Kidney (tissue), 13 donors: ENCODE measurements at regions not wholly inside any gene's neighbourhood (a gene's known extent, or its start where the extent isn't known, plus 50 kb on each side); places are given as distances from the start of the nearest gene placed in this dataset.

ENCODE experiments used
- DNase-seq, 5 donors: peaks; one replicate each; pipeline ENCODE4 v3.0.0-alpha.2; 2013 to 2020
- FAIRE-seq: peaks from 2 replicates; lab custom pipeline; 2012; peaks lifted over from hg19 to GRCh38; lab: Jason Lieb, UNC
- H3K27ac ChIP-seq, 2 donors: one replicate each; pipeline ENCODE4 v1.7.0; 2013; ENCODE audit warnings: low read depth in 2 of 2, low read length in 2 of 2, inconsistent platforms in 1 of 2
- H3K27me3 ChIP-seq: one replicate; pipeline ENCODE4 v1.7.1; 2013; ENCODE audit warnings: low read length, inconsistent platforms; ENCODE audit not compliant: control insufficient read depth, insufficient read depth
- H3K36me3 ChIP-seq, 3 donors: one replicate each; pipeline versions ENCODE4 v1.7.0 to v1.7.1; 2013; ENCODE audit warnings: low read length in 3 of 3, control low read depth in 1 of 3, inconsistent platforms in 1 of 3; ENCODE audit not compliant: insufficient read depth in 3 of 3, control insufficient read depth in 2 of 3
- H3K4me1 ChIP-seq, 3 donors: one replicate each; pipeline versions ENCODE4 v1.7.0 to v1.7.1; 2013; ENCODE audit warnings: low read length in 3 of 3, inconsistent platforms in 1 of 3, low read depth in 1 of 3; ENCODE audit not compliant: control insufficient read depth in 2 of 3, insufficient read depth in 2 of 3
- H3K4me3 ChIP-seq, 3 donors: one replicate each; pipeline versions ENCODE4 v1.7.0 to v1.8.1; 2013; ENCODE audit warnings: low read length in 3 of 3, control low read depth in 1 of 3, inconsistent platforms in 1 of 3
- H3K9ac ChIP-seq, 3 donors: one replicate each; pipeline versions ENCODE4 v1.7.0 to v1.7.1; 2013; ENCODE audit warnings: low read length in 3 of 3, control low read depth in 1 of 3, inconsistent platforms in 1 of 3
- H3K9me3 ChIP-seq, 3 donors: one replicate each; pipeline versions ENCODE4 v1.7.0 to v1.7.1; 2013; ENCODE audit warnings: low read length in 3 of 3, control low read depth in 1 of 3, inconsistent platforms in 1 of 3; ENCODE audit not compliant: control insufficient read depth in 2 of 3, insufficient read depth in 1 of 3
- intact Hi-C: fragments of 100-400 bp; cut with DNase I; formaldehyde crosslinking; loops from one replicate; pipeline ENCODE4 v1.11.1; 2022
- TF ChIP-seq, protein P1 (sequence below): IDR thresholded peaks from 3 replicates; pipeline ENCODE4 v1.5.1; 2012; ENCODE audit warnings: mild to moderate bottlenecking, moderate library complexity, borderline replicate concordance; ENCODE audit not compliant: insufficient read depth; ENCODE audit errors: extremely low read depth
- donor health status: control.
- donor health status: control.
- donor health status: control.
- donor health status: control.
- donor health status: control.
- donor health status: DM: yes; HTN: yes; CAD: no.
- donor health status: Normal renal cell carcinoma (clear cell type).

DNA sequence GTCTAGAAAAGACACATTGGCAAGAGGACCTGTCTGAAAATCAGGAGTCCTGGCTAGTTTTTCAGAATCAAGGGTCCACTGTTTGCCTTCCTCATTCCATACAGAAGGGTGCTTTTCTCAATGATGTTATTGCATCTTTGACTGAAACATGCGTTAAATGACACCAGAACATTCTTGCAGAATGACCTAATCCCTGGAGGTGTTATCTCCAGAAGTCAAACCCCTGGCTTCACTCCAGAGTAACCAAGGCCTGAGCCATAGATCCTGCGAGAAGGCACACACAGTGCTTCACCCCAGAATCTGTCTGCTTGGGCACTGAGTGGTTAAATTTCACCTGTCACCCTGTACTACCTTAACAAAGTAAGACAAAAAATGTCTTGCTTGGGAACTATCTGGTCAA, 1055.2 kb upstream of the FANCL start:
- Histone ChIP-seq H3K27me3 (peaks cover under 1% of the 10 kb centered on the region), H3K9ac (no peak overlapping the region), H3K9me3 (no peaks in the 10 kb centered on the region), H3K27ac (no peak overlapping the region), H3K36me3 (no peaks in the 10 kb centered on the region), H3K4me1 (no peaks in the 10 kb centered on the region), H3K4me3 (no peak overlapping the region)
- intact Hi-C loops = no loop called here
- FAIRE-seq = no peak
- no peak for DNase-seq
- TF ChIP-seq, protein P1, sequence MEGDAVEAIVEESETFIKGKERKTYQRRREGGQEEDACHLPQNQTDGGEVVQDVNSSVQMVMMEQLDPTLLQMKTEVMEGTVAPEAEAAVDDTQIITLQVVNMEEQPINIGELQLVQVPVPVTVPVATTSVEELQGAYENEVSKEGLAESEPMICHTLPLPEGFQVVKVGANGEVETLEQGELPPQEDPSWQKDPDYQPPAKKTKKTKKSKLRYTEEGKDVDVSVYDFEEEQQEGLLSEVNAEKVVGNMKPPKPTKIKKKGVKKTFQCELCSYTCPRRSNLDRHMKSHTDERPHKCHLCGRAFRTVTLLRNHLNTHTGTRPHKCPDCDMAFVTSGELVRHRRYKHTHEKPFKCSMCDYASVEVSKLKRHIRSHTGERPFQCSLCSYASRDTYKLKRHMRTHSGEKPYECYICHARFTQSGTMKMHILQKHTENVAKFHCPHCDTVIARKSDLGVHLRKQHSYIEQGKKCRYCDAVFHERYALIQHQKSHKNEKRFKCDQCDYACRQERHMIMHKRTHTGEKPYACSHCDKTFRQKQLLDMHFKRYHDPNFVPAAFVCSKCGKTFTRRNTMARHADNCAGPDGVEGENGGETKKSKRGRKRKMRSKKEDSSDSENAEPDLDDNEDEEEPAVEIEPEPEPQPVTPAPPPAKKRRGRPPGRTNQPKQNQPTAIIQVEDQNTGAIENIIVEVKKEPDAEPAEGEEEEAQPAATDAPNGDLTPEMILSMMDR = no peak

DNA sequence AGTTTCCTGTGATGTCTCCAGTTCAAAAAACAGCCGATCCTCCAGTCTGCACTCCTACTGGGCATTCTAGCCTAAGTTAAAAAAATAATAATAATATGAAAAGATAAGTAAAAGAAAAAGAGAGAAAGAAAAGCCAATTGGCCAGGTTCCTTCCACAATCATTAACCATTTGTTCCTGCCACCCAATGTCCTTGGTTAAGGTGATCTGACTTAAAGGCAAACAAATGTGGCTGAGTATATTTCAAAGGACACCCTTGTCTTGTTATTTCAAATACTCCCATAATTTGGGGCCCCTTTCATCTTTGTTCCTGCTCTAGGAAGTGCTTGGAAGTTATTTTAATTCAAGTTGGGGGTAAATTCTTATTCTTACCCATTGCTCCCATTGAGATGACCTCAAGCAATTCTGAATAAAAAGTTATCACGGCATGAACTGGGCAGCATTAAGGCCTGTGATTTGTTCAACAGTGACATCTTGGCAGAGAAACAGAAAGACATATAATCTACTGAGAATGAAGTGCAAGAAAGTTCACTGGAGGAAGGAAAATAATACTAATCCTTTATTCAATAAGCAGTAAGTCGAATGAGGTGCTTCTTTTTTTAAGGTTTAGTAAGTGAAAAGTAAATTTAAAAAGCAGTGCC, 1054.5 kb upstream of the FANCL start:
- intact Hi-C loops = no loop called here
- Histone ChIP-seq H3K27ac (no peak overlapping the region), H3K36me3 (no peaks in the 10 kb centered on the region), H3K9me3 (no peaks in the 10 kb centered on the region), H3K4me1 (no peaks in the 10 kb centered on the region), H3K27me3 (no peaks in the 10 kb centered on the region), H3K9ac (no peak overlapping the region), H3K4me3 (no peak overlapping the region)
- TF ChIP-seq, protein P1 = no peak
- FAIRE-seq (no peak), DNase-seq (no peak)

DNA sequence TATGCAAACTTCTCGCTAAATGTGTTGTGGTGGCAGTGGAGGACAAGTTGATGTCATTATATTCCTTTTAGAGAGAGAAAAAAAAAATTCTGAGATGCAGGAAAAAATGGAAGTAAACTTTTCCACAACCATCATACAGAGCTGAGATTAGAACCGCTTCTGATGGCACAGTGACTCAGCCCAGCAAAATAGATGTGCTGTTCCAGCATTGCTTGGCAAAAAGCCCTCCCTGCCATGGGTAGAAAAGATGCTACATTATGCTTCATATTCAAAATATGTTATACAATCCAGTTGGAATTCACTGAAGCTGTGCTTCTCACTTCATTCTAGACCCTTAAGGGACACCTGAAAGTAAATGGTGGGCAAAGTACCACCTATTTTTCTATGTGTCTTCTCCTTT, 1047.6 kb upstream of the FANCL start:
- H3K27ac ChIP-seq = no peak overlapping the region
- H3K9ac ChIP-seq = no peak overlapping the region
- H3K36me3 ChIP-seq = no peaks in the 10 kb centered on the region
- no peak for FAIRE-seq
- intact Hi-C loops = no loop called here
- no peaks in the 10 kb centered on the region for H3K4me1 ChIP-seq
- TF ChIP-seq, protein P1 = no peak
- H3K27me3 ChIP-seq = no peaks in the 10 kb centered on the region
- no peak overlapping the region for H3K4me3 ChIP-seq
- no peaks in the 10 kb centered on the region for H3K9me3 ChIP-seq
- DNase-seq = no peak
